Fibroblast of mammary gland (primary cell): ENCODE measurements at regions not wholly inside any gene's neighbourhood (a gene's known extent, or its start where the extent isn't known, plus 50 kb on each side); places are given as distances from the start of the nearest gene placed in this dataset.

ENCODE experiments used
- DNase-seq: peaks from one replicate; pipeline ENCODE4 v3.0.0-alpha.2; 2010; ENCODE audit warnings: low read depth
- H3K4me3 ChIP-seq: 2 replicates; pipeline ENCODE4 v1.5.1; 2011; ENCODE audit warnings: low read depth, mild to moderate bottlenecking, low read length, moderate library complexity; ENCODE audit not compliant: control insufficient read depth
- CTCF ChIP-seq: conservative IDR thresholded peaks from 2 replicates; pipeline ENCODE4 v1.5.1; 2011; ENCODE audit warnings: low read depth, low read length, inconsistent platforms; ENCODE audit not compliant: control insufficient read depth, insufficient read depth

DNA sequence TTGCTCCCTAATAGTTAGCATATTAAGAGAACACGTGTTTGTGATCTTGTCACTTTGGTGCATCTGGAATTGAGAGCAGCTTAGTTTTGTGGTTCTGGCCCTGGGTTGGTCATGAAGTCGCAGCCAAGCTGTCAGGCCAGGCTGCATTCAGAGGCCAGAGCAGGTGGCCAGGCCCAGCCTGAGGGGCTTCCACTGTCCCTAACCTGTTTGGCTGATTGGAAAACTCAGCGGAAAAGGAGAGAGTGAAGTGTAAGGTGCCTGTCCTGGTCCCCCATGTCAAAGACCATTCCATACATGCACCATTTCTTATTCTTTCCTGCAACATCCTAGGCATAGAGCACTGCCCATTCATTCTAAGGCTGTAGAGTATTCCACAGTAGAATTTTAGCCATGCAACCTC is 111.5 kb upstream of the IGLL5 start:
- no peak for TF ChIP-seq CTCF
- no peak overlapping the region for H3K4me3 ChIP-seq
- DNase-seq = no peak

DNA sequence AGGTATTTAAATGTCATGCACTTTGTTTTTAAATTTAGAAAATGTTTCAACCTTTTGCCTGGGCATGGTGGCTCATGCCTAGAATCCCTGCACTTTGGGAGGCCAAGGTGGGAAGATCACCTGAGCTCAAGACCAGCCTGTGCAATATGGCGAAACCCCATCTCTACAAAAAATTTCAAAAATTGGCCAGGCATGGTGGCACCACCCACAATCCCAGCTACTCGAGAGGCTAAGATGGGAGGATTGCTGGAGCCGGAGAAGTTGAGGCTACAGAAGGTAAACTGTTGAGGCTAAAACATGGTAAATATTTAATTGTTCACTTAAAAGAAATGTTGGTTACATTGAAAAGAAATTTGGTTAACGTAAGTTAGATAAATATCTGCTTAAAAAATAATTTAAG is 108.4 kb upstream of the IGLL5 start:
- H3K4me3 ChIP-seq = no peak overlapping the region
- no peak for TF ChIP-seq CTCF
- DNase-seq = no peak

- DNase-seq = no peak
- TF ChIP-seq CTCF = no peak
- H3K4me3 ChIP-seq = no peak overlapping the region
These were observed 104.0 kb upstream of the IGLL5 start for GRCh38 chr22:22783575-22783974.

GRCh38 chr22:22784249-22785039 is 103.2 kb upstream of the IGLL5 start:
- DNase-seq = no peak
- no peak overlapping the region for H3K4me3 ChIP-seq
- TF ChIP-seq CTCF = no peak

GRCh38 chr22:22785316-22786065 is 102.1 kb upstream of the IGLL5 start:
- TF ChIP-seq CTCF = no peak
- DNase-seq = no peak

GRCh38 chr22:22786301-22787115 is 101.1 kb upstream of the IGLL5 start:
- no peak for DNase-seq
- H3K4me3 ChIP-seq = no peak overlapping the region
- no peak for TF ChIP-seq CTCF

More at GRCh38 chr22:22785316-22786065, 102.1 kb upstream of the IGLL5 start:
- no peak overlapping the region for H3K4me3 ChIP-seq
